ENCODE measurements at regions not wholly inside any gene's neighbourhood (a gene's known extent, or its start where the extent isn't known, plus 50 kb on each side); places are given as distances from the start of the nearest gene placed in this dataset.
"Not testable (repeated sequence)": the region's sequence is repeated elsewhere in the genome, so short reads cannot be mapped to it uniquely, and the experiment has no call there.

- DNase-seq (ENCODE audit: low read depth) = no peak
Observed at GRCh38 chr7:50920031-50920635, 137.4 kb upstream of the GRB10 start.

GRCh38 chr7:50915621-50916020 is 132.9 kb upstream of the GRB10 start:
- DNase-seq (ENCODE audit: low read depth) = no peak

DNA sequence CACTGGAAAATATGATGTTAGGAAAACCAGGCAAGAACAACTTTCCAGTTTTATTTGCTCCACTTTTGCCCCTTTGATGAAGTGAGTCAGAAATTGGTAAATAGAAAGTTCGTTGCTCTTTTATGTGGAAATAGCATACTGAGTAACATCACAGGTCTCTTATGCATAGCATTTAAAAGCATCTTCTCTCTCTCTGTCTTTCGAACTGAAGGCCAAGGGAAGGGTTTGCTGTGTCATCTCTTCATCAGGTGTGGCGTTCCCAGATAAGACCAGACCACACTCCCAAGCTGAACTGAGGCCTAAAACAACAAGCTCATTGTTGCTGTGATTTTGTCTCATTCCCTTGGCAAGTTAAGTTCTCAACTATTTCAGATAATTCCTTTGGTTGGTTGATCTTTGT is 131.8 kb upstream of the GRB10 start:
- no peak for DNase-seq (ENCODE audit: low read depth)

DNA sequence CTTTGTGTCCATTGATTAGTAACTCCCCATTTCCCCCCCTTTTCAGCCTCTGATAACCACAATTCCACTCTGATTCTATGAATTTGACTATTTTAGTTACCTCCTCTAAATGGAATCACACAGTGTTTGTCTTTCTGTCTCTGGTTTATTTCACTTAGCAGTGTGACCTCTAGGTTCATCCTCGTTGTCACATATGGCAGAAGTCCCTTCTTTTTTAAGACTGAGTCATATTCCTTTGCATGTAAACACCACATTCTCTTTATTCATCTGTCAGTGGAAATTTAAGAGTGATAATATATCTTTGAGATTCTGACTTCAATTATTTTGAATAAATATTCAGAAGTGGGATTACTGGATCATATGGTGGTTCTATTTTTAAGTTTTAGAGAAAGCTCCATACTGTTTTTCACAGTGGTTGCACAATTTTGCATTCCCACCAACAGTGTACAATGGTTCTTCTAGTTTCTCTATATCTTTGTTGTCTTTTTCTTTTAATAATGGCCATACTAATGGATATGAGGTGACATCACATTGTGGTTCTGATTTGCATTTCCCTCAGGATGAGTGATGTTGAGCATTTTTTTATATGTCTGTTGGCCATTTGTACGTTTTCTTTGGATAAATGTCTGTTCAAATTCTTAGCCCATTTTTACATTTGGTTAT is 126.1 kb upstream of the GRB10 start:
- DNase-seq (ENCODE audit: low read depth) = no peak

DNA sequence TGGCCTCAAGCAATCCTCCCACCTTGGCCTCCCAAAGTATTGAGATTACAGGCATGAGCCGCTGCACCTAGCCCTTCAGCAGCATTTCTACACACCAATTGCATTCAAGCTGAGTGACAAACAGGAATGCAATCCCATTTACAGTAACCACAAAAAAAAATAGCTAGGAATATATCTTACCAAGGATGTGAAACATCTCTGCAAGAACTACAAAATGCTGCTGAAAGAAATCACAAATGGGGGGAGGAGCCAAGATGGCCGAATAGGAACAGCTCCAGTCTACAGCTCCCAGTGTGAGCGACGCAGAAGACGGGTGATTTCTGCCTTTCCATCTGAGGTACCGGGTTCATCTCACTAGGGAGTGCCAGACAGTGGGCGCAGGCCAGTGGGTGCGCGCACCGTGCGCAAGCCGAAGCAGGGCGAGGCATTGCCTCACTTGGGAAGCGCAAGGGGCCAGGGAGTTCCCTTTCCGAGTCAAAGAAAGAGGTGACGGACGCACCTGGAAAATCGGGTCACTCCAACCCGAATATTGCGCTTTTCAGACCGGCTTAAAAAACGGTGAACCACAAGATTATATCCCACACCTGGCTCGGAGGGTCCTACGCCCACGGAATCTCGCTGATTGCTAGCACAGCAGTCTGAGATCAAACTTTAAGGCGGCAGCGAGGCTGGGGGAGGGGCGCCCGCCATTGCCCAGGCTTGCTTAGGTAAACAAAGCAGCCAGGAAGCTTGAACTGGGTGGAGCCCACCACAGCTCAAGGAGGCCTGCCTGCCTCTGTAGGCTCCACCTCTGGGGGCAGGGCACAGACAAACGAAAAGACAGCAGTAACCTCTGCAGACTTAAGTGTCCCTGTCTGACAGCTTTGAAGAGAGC is 116.1 kb upstream of the GRB10 start:
- not testable (repeated sequence) for DNase-seq (ENCODE audit: low read depth)

DNA sequence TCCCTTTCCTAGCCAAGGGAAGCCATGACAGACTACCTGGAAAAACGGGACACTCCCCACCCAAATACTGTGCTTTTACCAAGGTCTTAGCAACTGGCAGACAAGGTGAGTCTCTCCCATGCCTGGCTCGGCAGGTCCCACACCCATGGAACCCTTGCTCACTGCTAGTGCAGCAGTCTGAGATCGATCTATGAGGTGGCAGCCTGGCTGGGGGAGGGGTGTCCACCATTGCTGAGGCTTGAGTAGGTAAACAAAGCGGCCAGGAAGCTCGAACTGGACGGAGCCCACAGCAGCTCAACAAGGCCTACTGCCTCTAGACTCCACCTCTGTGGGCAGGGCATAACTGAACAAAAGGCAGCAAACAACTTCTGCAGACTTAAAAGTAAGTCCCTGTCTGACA is 104.4 kb upstream of the GRB10 start:
- DNase-seq (ENCODE audit: low read depth) = not testable (repeated sequence)

GRCh38 chr7:50872437-50872836 is 89.7 kb upstream of the GRB10 start:
- DNase-seq (ENCODE audit: low read depth) = no peak

- DNase-seq (ENCODE audit: low read depth) = peak; percentile 49
Observed at GRCh38 chr7:50869108-50869725, 86.5 kb upstream of the GRB10 start.

DNA sequence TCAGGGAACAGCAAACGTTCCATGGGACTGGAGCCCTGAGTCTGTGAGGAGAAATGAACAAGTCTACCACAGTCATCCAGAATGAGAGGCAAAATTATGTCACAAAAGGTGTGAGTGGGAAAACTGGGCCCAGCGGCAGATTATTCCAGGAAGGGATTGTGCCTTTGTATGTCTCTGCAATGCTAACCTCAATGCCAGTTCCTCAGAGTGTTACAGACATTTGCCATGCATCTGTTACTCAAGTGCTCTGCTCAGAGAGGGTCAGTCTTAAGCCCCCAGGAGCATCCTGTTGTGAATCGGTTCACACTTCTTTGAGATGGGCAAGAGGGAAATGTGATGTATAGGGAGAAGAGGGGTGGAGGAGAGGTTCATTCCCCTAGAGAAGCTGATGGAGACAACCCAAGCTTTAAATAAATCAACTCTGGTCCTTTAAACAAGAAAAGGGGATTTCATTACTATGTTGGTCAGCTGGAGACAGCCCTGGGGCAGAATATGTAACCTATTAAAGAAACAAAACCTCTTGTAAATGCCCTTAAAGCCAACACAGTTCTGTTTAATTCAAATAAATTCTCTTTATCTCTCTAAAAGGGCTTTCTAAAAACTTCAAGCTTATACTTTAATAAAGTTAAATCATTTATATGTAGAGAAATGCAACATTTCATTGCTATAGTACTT is 85.9 kb upstream of the GRB10 start:
- no peak for DNase-seq (ENCODE audit: low read depth)

GRCh38 chr7:50867034-50867356 is 84.3 kb upstream of the GRB10 start:
- no peak for DNase-seq (ENCODE audit: low read depth)

- no peak for DNase-seq (ENCODE audit: low read depth)
Observed at GRCh38 chr7:50866343-50867033, 83.8 kb upstream of the GRB10 start.

DNA sequence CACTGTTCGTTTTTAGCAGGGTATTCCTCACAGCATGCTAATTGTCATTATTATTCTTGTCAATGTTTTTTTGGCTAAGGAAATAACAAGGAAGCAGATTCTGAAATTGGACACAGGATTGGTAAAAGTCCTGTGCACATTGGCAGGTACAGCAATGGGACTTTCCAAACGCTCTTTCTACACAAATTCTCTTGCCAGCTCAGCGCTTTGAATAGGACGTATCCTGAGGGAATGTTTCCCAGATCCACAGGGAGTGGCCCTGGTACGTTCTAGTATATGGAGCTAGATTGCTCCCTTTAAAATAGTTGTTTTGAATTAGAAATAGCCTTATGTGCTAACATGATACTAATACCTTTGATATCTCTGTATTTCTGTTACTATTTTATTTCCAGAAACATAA is 82.8 kb upstream of the GRB10 start:
- no peak for DNase-seq (ENCODE audit: low read depth)

DNA sequence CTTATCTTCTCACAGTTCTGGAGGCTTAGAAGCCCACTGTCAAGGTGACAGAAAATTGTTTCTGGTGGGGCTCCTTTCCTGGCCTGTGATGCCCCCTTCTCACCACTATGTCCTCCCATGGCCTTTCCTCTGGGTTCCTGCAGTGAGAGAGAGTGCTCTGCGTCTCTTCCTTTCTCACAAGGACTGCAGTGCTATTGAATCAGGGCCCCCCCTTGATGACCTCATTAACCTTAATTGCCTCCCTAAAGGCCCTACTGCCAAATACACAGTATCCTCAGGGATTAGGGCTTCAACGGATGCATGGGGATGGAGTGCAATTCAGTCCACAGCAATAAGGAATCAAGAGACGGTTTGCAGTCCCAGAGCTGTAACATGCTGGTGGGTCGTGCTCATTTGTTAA is 82.0 kb upstream of the GRB10 start:
- no peak for DNase-seq (ENCODE audit: low read depth)

DNA sequence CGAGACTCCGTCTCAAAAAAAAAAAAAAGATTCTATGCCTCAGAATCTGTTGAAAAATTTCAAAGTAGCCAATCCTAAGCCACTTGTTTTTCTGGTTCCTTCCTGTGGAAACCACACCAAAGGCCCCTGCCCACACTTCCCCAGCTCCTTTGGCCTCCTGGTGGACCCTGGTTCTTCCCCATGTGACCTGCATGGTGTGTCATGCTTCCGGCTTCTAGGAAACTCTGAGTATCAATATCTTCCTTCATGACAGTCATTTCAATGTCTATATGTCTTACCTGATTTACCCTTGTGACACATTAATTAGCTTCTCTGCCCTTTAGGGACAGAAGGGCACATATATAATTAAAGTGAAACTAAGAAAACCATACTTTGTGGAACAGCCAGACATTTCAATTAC is 80.4 kb upstream of the GRB10 start:
- DNase-seq (ENCODE audit: low read depth) = no peak

DNA sequence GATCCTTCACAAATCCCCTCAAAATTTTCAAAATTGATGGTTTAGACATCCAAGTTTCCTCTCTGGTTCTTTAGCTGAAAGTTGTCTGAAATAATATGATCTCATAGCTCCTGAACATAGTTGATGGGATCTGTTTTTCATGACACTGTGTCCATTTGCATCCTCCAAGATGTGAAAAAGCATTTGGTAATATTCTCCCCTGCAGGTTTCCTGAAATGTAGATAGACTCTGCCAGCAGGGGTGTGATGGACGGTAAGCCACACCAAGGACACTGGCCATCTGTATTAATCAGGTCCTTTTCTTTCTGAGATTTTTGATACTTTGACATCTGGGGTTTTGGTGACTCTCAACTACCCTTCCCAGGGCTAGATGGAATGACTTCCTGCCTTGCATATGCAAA is 79.6 kb upstream of the GRB10 start:
- DNase-seq (ENCODE audit: low read depth) = no peak

- no peak for DNase-seq (ENCODE audit: low read depth)
Observed at GRCh38 chr7:50860598-50860997, 77.9 kb upstream of the GRB10 start.

DNA sequence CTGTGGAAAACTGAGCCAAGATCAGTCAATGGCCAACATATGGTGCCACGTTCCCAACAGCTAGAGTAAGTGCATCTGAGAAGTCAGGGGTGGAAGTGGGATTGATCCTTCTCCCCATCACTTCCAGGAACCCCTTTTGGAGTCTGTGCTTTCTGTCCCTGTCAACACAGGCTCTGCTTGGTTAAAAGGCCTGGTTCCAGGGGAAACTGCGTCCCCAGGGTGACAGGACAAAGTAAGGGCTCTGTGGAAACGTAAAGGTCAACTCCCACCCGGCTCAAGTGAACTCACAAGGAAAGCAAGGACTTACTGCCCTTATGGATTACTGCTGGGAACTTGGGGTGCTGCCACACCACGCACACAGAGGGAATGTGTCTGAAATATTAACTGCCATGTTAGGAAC is 77.5 kb upstream of the GRB10 start:
- no peak for DNase-seq (ENCODE audit: low read depth)

- DNase-seq (ENCODE audit: low read depth) = no peak
Observed at GRCh38 chr7:50858528-50859245, 76.0 kb upstream of the GRB10 start.

- DNase-seq (ENCODE audit: low read depth) = no peak
Observed at GRCh38 chr7:50857804-50858489, 75.3 kb upstream of the GRB10 start.

GRCh38 chr7:50856806-50857205 is 74.1 kb upstream of the GRB10 start:
- no peak for DNase-seq (ENCODE audit: low read depth)
